PC-3 (cell line): ENCODE measurements at regions not wholly inside any gene's neighbourhood (a gene's known extent, or its start where the extent isn't known, plus 50 kb on each side); places are given as distances from the start of the nearest gene placed in this dataset.
"Not testable (repeated sequence)": the region's sequence is repeated elsewhere in the genome, so short reads cannot be mapped to it uniquely, and the experiment has no call there.

ENCODE experiments used
- ATAC-seq: fragments of 200-7000 bp; cut with Tn5 transposase; 2 replicates; pipeline ENCODE4 v1.9.1; 2020; ENCODE audit warnings: mild to moderate bottlenecking, moderate library complexity
- BruUV-seq: library from RNA; stranded (reverse); fragments of 400-500 nt; replicated peaks from 2 replicates; lab custom pipeline; 2021; lab: Mats Ljungman, UMichigan
- CTCF ChIA-PET: fragments of 300-600 bp; sonication (Branson Sonifier 250); formaldehyde crosslinking; loops from one replicate; lab custom pipeline; 2022; ENCODE audit warnings: antibody characterized with exemption; lab: Charles Lee
- POLR2A ChIA-PET: fragments of 300-600 bp; sonication (Branson Sonifier 250); formaldehyde crosslinking; loops from one replicate; lab custom pipeline; 2022; ENCODE audit warnings: antibody characterized with exemption; ENCODE audit not compliant: unreplicated experiment; lab: Charles Lee
- DNase-seq: peaks from one replicate; pipeline ENCODE4 v3.0.0-alpha.2; 2015
- H2AFZ ChIP-seq: fragments of 300-600 bp; sonication (generic); 2 replicates; pipeline ENCODE4 v1.6.0; 2016; ENCODE audit warnings: antibody characterized with exemption, low read length
- H3F3A ChIP-seq: fragments of 300-600 bp; sonication (generic); one replicate; pipeline ENCODE4 v1.6.0; 2017; ENCODE audit warnings: antibody characterized with exemption, low read length, control low read depth, mild to moderate bottlenecking; ENCODE audit not compliant: unreplicated experiment
- H3K27ac ChIP-seq: fragments of 300-600 bp; sonication (generic); 2 replicates; pipeline ENCODE4 v1.5.1; 2016; ENCODE audit warnings: mild to moderate bottlenecking, low read length
- H3K27me3 ChIP-seq: fragments of 300-600 bp; sonication (generic); 2 replicates; pipeline ENCODE4 v1.6.1; 2016; ENCODE audit warnings: low read length, mixed read lengths
- H3K36me3 ChIP-seq: fragments of 300-600 bp; sonication (generic); 2 replicates; pipeline ENCODE4 v1.6.1; 2016; ENCODE audit warnings: low read depth, mixed run types, low read length, mixed read lengths
- H3K4me1 ChIP-seq: fragments of 300-600 bp; sonication (generic); 2 replicates; pipeline ENCODE4 v1.5.1; 2016; ENCODE audit warnings: low read length; ENCODE audit not compliant: insufficient read depth
- H3K4me2 ChIP-seq: fragments of 300-600 bp; sonication (generic); 2 replicates; pipeline ENCODE4 v1.6.0; 2016; ENCODE audit warnings: low read length
- H3K4me3 ChIP-seq: fragments of 300-600 bp; sonication (generic); 2 replicates; pipeline ENCODE4 v1.5.1; 2016; ENCODE audit warnings: mild to moderate bottlenecking, low read length, mixed read lengths
- H3K79me2 ChIP-seq: fragments of 300-600 bp; sonication (generic); 2 replicates; pipeline ENCODE4 v1.6.1; 2017; ENCODE audit warnings: low read length, mixed read lengths
- H3K9ac ChIP-seq: fragments of 300-600 bp; sonication (generic); 2 replicates; pipeline ENCODE4 v1.6.0; 2016; ENCODE audit warnings: mild to moderate bottlenecking, low read length
- H3K9me2 ChIP-seq: fragments of 300-600 bp; sonication (generic); replicated peaks from 2 replicates; pipeline ENCODE4 v1.6.1; 2016; ENCODE audit warnings: mixed run types, low read length, mixed read lengths
- H3K9me3 ChIP-seq: fragments of 300-600 bp; sonication (generic); 2 replicates; pipeline ENCODE4 v1.6.1; 2016; ENCODE audit warnings: low read length, mixed read lengths
- H4K20me1 ChIP-seq: fragments of 300-600 bp; sonication (generic); 2 replicates; pipeline ENCODE4 v1.6.1; 2016; ENCODE audit warnings: low read length, mixed read lengths
- EZH2 ChIP-seq: fragments of 300-600 bp; sonication (generic); IDR thresholded peaks from one replicate; pipeline ENCODE4 v1.6.1; 2017; ENCODE audit warnings: antibody characterized with exemption, mild to moderate bottlenecking, low read length; ENCODE audit not compliant: unreplicated experiment
- EZH2phosphoT487 ChIP-seq: fragments of 300-600 bp; sonication (generic); IDR thresholded peaks from 2 replicates; pipeline ENCODE4 v1.6.1; 2018; ENCODE audit warnings: mild to moderate bottlenecking, antibody characterized with exemption, low read length, borderline replicate concordance
- intact Hi-C: fragments of 100-400 bp; cut with micrococcal nuclease; formaldehyde crosslinking; loops from 2 replicates; pipeline ENCODE4 v1.9.0; 2023
- TF ChIP-seq, protein P1 (sequence below): fragments of 300-600 bp; sonication (generic); conservative IDR thresholded peaks from 2 replicates; pipeline ENCODE4 v1.5.1; 2017; ENCODE audit warnings: antibody characterized with exemption, low read depth, mild to moderate bottlenecking, low read length

DNA sequence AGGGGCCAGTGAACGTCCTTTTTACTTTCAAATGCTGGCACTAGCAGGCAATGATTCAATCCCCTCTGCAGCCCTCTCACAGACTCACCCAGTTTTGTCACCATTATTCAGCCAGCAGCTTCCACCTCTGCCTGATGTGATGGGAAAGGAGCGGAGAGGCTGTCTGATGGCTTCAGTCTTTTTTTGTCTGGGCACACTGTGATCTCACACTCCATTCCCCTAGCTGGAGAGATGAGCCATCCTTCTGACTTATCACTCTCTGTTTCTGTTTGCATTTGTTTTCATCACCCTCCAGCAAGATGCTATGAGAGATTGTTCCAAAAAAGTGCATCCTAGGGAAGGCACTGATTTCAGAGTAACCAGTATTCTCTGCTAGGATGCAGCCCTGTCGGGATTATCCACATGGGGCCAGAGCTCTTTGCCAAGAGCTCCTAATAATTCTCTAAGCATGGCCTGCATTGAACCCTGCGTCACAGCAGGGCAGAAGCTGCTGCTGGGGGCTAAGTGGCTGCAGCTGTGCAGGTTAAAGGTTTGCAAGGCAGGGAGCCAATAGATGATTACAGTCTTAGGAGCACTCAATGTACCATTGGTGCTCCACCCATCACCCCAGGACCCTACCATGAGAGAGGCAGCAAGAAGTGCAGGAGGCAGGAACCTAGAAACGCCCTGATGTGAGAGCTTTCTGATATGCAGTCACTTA, 236.1 kb upstream of the C16orf82 start:
- Histone ChIP-seq H3K9ac (no peak overlapping the region), H3K27me3 (peaks cover 12% of the 10 kb centered on the region), H3K27ac (no peak overlapping the region), H3K4me2 (no peak overlapping the region), H3K36me3 (no peaks in the 10 kb centered on the region), H3F3A (no peaks in the 10 kb centered on the region), H2AFZ (no peak overlapping the region), H3K79me2 (no peaks in the 10 kb centered on the region), H3K4me3 (no peak overlapping the region), H4K20me1 (no peaks in the 10 kb centered on the region), H3K9me3 (no peaks in the 10 kb centered on the region), H3K4me1 (no peaks in the 10 kb centered on the region), H3K9me2 (no peaks in the 10 kb centered on the region)
- ATAC-seq, result no peak
- TF ChIP-seq EZH2 (no peak), EZH2phosphoT487 (no peak)
- TF ChIP-seq, protein P1, sequence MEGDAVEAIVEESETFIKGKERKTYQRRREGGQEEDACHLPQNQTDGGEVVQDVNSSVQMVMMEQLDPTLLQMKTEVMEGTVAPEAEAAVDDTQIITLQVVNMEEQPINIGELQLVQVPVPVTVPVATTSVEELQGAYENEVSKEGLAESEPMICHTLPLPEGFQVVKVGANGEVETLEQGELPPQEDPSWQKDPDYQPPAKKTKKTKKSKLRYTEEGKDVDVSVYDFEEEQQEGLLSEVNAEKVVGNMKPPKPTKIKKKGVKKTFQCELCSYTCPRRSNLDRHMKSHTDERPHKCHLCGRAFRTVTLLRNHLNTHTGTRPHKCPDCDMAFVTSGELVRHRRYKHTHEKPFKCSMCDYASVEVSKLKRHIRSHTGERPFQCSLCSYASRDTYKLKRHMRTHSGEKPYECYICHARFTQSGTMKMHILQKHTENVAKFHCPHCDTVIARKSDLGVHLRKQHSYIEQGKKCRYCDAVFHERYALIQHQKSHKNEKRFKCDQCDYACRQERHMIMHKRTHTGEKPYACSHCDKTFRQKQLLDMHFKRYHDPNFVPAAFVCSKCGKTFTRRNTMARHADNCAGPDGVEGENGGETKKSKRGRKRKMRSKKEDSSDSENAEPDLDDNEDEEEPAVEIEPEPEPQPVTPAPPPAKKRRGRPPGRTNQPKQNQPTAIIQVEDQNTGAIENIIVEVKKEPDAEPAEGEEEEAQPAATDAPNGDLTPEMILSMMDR, result no peak
- ChIA-PET CTCF (no interaction called here), POLR2A (no interaction called here)
- intact Hi-C loops, result no loop called here
- BruUV-seq, result no TSS peak
- DNase-seq, result no peak

DNA sequence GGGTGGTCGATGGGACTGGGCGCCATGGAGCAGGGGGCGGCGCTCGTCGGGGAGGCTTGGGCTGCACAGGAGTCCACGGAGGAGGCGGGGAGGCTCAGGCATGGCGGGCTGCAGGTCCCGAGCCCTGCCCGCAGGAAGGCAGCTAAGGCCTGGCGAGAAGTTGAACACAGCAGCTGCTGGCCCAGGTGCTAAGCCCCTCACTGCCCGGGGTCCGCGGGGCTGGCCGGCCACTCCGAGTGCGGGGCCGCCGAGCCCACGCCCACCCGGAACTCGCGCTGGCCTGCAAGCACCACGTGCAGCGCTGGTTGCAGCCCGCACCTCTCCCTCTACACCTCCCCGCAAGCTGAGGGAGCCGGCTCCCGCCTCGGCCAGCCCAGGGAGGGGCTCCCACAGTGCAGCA, 230.6 kb upstream of the C16orf82 start:
- POLR2A ChIA-PET, H3K4me3 ChIP-seq, H3K4me2 ChIP-seq, H3K27ac ChIP-seq, H3F3A ChIP-seq, H3K79me2 ChIP-seq, CTCF ChIA-PET, H3K9me2 ChIP-seq, H2AFZ ChIP-seq, H3K36me3 ChIP-seq, intact Hi-C loops, H4K20me1 ChIP-seq, BruUV-seq, ATAC-seq, H3K9me3 ChIP-seq, H3K4me1 ChIP-seq, DNase-seq, H3K9ac ChIP-seq, H3K27me3 ChIP-seq: not testable (repeated sequence)

DNA sequence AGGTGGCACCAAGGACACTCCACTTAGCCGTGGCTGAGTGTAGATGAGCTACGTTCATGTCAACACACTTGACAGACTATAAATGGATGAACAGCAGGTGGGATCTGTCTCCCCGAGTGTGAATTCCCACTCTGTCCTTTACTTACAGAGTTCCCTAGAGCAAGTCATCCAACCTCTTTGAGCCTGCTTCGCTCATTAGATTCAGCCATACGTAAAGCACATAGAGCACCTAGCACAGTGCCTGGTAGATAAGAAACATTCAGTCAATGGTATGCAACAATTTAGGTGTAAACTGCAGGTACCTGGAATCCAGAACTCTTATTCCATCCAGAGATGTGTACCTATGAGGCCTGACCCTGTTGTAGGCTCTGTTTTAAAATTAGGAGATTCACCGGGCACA, 227.8 kb upstream of the C16orf82 start:
- no peaks in the 10 kb centered on the region for H3K36me3 ChIP-seq
- H3K79me2 ChIP-seq, result no peaks in the 10 kb centered on the region
- CTCF ChIA-PET, result no interaction called here
- DNase-seq, result no peak
- H3K27me3 ChIP-seq, result no peaks in the 10 kb centered on the region
- ATAC-seq, result no peak
- no TSS peak for BruUV-seq
- no peak overlapping the region for H3K4me3 ChIP-seq
- no peaks in the 10 kb centered on the region for H3K9me3 ChIP-seq
- no peak overlapping the region for H3K9ac ChIP-seq
- intact Hi-C loops, result no loop called here
- no peak overlapping the region for H3K27ac ChIP-seq
- H3K4me1 ChIP-seq, result no peaks in the 10 kb centered on the region
- no peaks in the 10 kb centered on the region for H3K9me2 ChIP-seq
- H3F3A ChIP-seq, result no peaks in the 10 kb centered on the region
- H3K4me2 ChIP-seq, result no peak overlapping the region
- TF ChIP-seq, protein P1, result no peak
- TF ChIP-seq EZH2phosphoT487, result no peak
- H4K20me1 ChIP-seq, result no peaks in the 10 kb centered on the region
- no peak overlapping the region for H2AFZ ChIP-seq
- POLR2A ChIA-PET, result no interaction called here
